Lower leg skin (tissue), 4 donors: ENCODE measurements at regions not wholly inside any gene's neighbourhood (a gene's known extent, or its start where the extent isn't known, plus 50 kb on each side); places are given as distances from the start of the nearest gene placed in this dataset.

Experiments
- DNase-seq, 2 donors: peaks; one replicate each; pipeline ENCODE4 v3.0.0-alpha.2; 2019; ENCODE audit warnings: low spot score in 2 of 2
- H3K4me3 ChIP-seq: fragments of 200-600 bp; sonication (generic); 2 replicates; pipeline ENCODE4 v1.5.1; 2017; ENCODE audit warnings: mild to moderate bottlenecking, low read depth; ENCODE audit not compliant: poor library complexity, severe bottlenecking
- POLR2A ChIP-seq, 2 donors: fragments of 450-650 bp; IDR thresholded peaks; one replicate each; pipeline ENCODE4 v1.6.1; 2016 to 2017; ENCODE audit warnings: antibody characterized with exemption in 2 of 2, mild to moderate bottlenecking in 1 of 2, moderate library complexity in 1 of 2
- WGBS, 2 donors: methylation state at CpG; one replicate each; pipeline ENCODE4 v1.1.5; 2018; 5-methylcytosine and 5-hydroxymethylcytosine counted together
- intact Hi-C: fragments of 100-400 bp; cut with DNase I; formaldehyde crosslinking; loops from one replicate; pipeline ENCODE4 v1.15.0; 2023; ENCODE audit warnings: low total_unique reads
- TF ChIP-seq, protein P1 (sequence below), 3 donors: fragments of 450-650 bp; IDR thresholded peaks; one replicate each; pipeline ENCODE4 v1.5.1; 2016; ENCODE audit warnings: antibody characterized with exemption in 3 of 3, mild to moderate bottlenecking in 3 of 3, moderate library complexity in 2 of 3

DNA sequence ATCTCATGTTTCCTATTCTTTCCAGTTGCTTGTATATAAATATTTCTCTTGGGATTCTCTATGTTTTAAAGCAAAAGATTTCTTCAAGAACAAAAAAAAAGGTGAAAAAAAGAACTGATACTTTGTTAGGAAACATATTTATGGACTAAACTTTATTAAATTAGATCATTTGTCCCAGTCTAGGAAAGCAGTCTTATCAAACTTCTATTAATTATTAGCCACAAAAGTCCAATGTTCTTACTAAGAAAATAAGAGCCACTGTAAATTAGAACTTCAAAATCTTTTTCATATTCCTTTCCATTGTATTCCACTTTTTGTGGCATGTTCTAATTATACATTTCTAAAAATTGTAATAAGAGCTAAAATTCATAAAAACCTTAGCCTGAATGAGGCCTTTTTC is 175.2 kb downstream of the TYW3 start:
- no peak overlapping the region for H3K4me3 ChIP-seq
- no peak for DNase-seq
- intact Hi-C loops, result no loop called here
- no peak for TF ChIP-seq POLR2A (IDR thresholded peaks at IDR 0.05)
- TF ChIP-seq, protein P1, sequence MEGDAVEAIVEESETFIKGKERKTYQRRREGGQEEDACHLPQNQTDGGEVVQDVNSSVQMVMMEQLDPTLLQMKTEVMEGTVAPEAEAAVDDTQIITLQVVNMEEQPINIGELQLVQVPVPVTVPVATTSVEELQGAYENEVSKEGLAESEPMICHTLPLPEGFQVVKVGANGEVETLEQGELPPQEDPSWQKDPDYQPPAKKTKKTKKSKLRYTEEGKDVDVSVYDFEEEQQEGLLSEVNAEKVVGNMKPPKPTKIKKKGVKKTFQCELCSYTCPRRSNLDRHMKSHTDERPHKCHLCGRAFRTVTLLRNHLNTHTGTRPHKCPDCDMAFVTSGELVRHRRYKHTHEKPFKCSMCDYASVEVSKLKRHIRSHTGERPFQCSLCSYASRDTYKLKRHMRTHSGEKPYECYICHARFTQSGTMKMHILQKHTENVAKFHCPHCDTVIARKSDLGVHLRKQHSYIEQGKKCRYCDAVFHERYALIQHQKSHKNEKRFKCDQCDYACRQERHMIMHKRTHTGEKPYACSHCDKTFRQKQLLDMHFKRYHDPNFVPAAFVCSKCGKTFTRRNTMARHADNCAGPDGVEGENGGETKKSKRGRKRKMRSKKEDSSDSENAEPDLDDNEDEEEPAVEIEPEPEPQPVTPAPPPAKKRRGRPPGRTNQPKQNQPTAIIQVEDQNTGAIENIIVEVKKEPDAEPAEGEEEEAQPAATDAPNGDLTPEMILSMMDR (IDR thresholded peaks at IDR 0.05), result no peak

DNA sequence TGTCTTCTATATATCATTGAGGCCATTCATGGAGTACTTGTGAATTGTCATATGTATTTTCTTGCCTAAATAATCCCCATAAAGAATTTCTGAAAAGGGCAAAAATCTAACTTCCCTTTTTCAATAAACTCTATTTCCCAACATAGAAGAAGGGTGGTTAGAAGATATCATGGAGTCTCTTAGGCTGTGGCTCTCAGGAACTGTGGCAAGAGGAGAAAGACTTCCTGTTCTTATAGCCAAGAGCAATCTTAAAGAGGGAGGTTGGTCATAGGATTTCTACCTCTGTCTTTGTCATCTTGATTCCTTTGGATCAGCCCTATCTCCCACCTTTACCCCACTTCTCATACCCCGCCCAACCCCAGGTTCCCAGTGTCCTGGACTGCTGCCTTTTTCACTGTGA is 175.8 kb downstream of the TYW3 start:
- TF ChIP-seq POLR2A (IDR thresholded peaks at IDR 0.05), result no peak
- TF ChIP-seq, protein P1 (IDR thresholded peaks at IDR 0.05), result no peak

DNA sequence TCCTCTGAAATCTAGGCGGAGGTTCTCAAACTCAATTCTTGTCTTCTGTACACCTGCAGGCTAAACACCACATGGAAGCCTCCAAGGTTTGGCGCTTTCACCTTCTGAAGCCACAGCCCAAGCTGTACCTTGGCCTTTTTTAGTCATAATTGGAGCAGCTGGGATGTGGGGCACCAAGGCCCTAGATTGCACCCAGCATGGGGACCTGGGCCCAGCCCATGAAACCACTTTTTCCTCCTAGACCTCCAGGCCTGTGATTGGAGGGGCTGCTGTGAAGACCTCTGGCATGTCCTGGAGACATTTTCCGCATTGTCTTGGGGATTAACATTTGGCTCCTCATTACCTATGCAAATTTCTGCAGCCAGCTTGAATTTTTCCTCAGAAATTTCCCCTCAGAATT is 181.0 kb downstream of the TYW3 start:
- DNase-seq, result no peak
- no peak overlapping the region for H3K4me3 ChIP-seq
- intact Hi-C loops, result no loop called here
- no peak for TF ChIP-seq POLR2A (IDR thresholded peaks at IDR 0.05)
- TF ChIP-seq, protein P1 (IDR thresholded peaks at IDR 0.05), result no peak
- 70 to 81% methylated on average over 3 of the region's 3 CpGs for WGBS, 2 donors

More for the DNA sequence above, 175.8 kb downstream of the TYW3 start:
- intact Hi-C loops, result no loop called here
- WGBS, 2 donors, result 77 to 94% methylated on average over 1 of the region's 1 CpG
- no peak overlapping the region for H3K4me3 ChIP-seq
- DNase-seq, result no peak

DNA sequence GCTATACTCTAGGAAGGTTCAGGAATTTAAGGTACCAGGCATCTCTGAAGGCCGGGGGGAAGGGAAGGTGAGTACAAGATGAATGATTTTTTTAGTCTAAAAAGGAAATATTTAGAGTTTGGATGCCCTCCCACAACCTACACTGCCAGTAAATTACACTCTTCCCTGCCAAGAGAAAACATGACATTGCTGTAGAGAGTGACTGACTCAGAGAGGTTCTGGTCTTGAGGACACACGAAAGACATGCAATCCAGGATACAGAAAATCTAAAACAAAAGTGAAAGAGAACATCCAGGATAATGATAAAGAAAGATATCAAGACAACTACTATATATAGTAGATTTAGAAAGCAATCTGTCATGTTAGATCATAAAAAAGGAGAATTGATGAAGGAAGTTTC is 200.5 kb downstream of the TYW3 start:
- intact Hi-C loops, result no loop called here
- WGBS, 2 donors, result 39 to 45% methylated on average over 2 of the region's 2 CpGs
- DNase-seq, result no peak
- no peak overlapping the region for H3K4me3 ChIP-seq
- TF ChIP-seq, protein P1 (IDR thresholded peaks at IDR 0.05), result no peak
- TF ChIP-seq POLR2A (IDR thresholded peaks at IDR 0.05), result no peak

DNA sequence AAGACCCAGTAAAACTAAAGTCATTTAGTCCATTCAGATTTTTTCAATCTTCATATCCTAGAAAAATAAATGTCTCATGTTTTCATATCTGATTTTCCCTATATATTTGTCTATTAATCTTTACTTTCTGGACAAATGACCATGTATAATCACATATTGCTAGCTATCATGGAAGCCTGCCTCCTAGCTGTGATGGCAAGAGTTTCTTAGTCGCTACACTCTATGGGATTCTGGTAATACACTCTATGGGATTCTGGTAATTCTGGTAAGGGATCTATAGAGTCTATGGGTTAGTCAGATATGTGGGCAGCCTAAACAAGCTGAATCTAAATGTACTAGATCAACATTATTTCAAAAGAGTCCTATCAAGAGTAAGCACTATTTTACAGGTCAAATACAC is 198.7 kb upstream of the LHX8 start:
- no peak overlapping the region for H3K4me3 ChIP-seq
- WGBS, 2 donors, result 90 to 94% methylated on average over 1 of the region's 1 CpG
- TF ChIP-seq, protein P1 (IDR thresholded peaks at IDR 0.05), result no peak
- no peak for TF ChIP-seq POLR2A (IDR thresholded peaks at IDR 0.05)
- DNase-seq, result no peak
- intact Hi-C loops, result no loop called here

DNA sequence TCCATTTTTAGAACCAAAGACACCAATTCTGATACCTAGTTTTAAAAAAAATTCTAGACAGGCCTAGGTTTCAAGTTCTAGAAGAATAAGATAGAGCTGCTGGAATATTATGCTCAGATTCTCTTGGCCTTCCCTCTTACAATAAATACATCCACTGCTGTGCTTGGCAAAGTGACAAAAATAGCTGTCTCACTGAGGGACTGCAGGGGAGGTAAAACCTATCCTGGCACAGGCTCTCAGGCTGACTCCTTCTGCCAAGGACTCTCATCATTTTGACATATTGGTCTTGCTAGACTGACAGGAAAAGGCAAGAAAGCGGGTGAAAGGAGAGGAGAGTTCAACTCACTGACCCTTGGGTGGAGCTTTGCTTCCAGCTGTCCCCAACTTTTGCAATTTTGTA is 197.0 kb upstream of the LHX8 start:
- 17 to 45% methylated on average over 1 of the region's 1 CpG for WGBS, 2 donors
- H3K4me3 ChIP-seq, result no peak overlapping the region
- intact Hi-C loops, result no loop called here
- DNase-seq, result no peak
- no peak for TF ChIP-seq POLR2A (IDR thresholded peaks at IDR 0.05)
- TF ChIP-seq, protein P1 (IDR thresholded peaks at IDR 0.05), result no peak
